Upper lobe of left lung (tissue), 6 donors: ENCODE measurements at regions not wholly inside any gene's neighbourhood (a gene's known extent, or its start where the extent isn't known, plus 50 kb on each side); places are given as distances from the start of the nearest gene placed in this dataset.

ENCODE experiments used
- ATAC-seq, 2 donors: fragments of 200-7000 bp; cut with Tn5 transposase; one replicate each; pipeline ENCODE4 v1.9.1; 2022; ENCODE audit warnings: mild to moderate bottlenecking in 2 of 2, moderate library complexity in 2 of 2; ENCODE audit not compliant: low FRiP score in 2 of 2
- DNase-seq, 2 donors: peaks; one replicate each; pipeline ENCODE4 v3.0.0-alpha.2; 2019 to 2020
- H3K27ac ChIP-seq, 4 donors: fragments of 200-600 bp; sonication (generic); one replicate each; pipeline ENCODE4 v1.5.1; 2016 to 2019
- H3K27me3 ChIP-seq, 4 donors: fragments of 200-600 bp; sonication (generic); one replicate each; pipeline ENCODE4 v1.5.1; 2017 to 2019
- H3K36me3 ChIP-seq, 4 donors: fragments of 200-600 bp; sonication (generic); one replicate each; pipeline ENCODE4 v1.5.1; 2016 to 2019
- H3K4me1 ChIP-seq, 4 donors: fragments of 200-600 bp; sonication (generic); one replicate each; pipeline ENCODE4 v1.5.1; 2018 to 2019
- H3K4me3 ChIP-seq, 4 donors: fragments of 200-600 bp; sonication (generic); one replicate each; pipeline ENCODE4 v1.5.1; 2017 to 2019; ENCODE audit warnings: mild to moderate bottlenecking in 2 of 4, moderate library complexity in 1 of 4
- H3K9me3 ChIP-seq, 4 donors: fragments of 200-600 bp; sonication (generic); one replicate each; pipeline ENCODE4 v1.5.1; 2018 to 2019
- CTCF ChIP-seq, 6 experiments: fragments of 450-650 bp in 4 of 6; fragments of 200-600 bp in 2 of 6; sonication (generic) in 2 of 6; IDR thresholded peaks; one replicate each; pipeline ENCODE4 v1.5.1; 2016 to 2019; ENCODE audit warnings: antibody characterized with exemption in 6 of 6
- EP300 ChIP-seq, 4 donors: sonication (generic); formaldehyde crosslinking; IDR thresholded peaks; one replicate each; pipeline ENCODE4 v1.5.1; 2017; ENCODE audit warnings: antibody characterized with exemption in 4 of 4, control low read depth in 2 of 4
- POLR2A ChIP-seq, 4 donors: fragments of 450-650 bp; IDR thresholded peaks; one replicate each; pipeline ENCODE4 v1.5.1; 2016 to 2017; ENCODE audit warnings: antibody characterized with exemption in 4 of 4, mild to moderate bottlenecking in 2 of 4
- POLR2AphosphoS5 ChIP-seq, 2 donors: sonication (generic); formaldehyde crosslinking; IDR thresholded peaks; one replicate each; pipeline ENCODE4 v1.5.1; 2017; ENCODE audit warnings: antibody characterized with exemption in 2 of 2
- WGBS, 2 donors: methylation state at CpG; one replicate each; pipeline ENCODE4 v1.1.5; 2017 to 2018; 5-methylcytosine and 5-hydroxymethylcytosine counted together
- donor health status: DM: no; HTN: no; CAD: no; lungs with moderate emphysema.
- donor health status: DM: no; HTN: yes; CAD: no; lungs with severe emphysema.

- ATAC-seq (no peak), DNase-seq (no peak)
- peaks cover 0 to 7% (median 2%) of the 10 kb centered on the region in 4 donors for H3K9me3 ChIP-seq
- TF ChIP-seq EP300 (IDR thresholded peaks at IDR 0.05) (no peak), POLR2AphosphoS5 (IDR thresholded peaks at IDR 0.05) (no peak), POLR2A (IDR thresholded peaks at IDR 0.05) (no peak), CTCF (IDR thresholded peaks at IDR 0.05) (no peak)
- no peak overlapping the region for H3K4me3 ChIP-seq
- no peaks in the 10 kb centered on the region for H3K36me3 ChIP-seq
- H3K27ac ChIP-seq: no peak overlapping the region
- 92 to 97% methylated on average over 1 of the region's 1 CpG for WGBS, 2 donors
- H3K27me3 ChIP-seq: no peaks in the 10 kb centered on the region
- no peaks in the 10 kb centered on the region for H3K4me1 ChIP-seq
Measured at GRCh38 chr10:105675333-105675732, 1034.2 kb downstream of the SORCS3 start.

- no peak overlapping the region for H3K27ac ChIP-seq
- TF ChIP-seq EP300 (IDR thresholded peaks at IDR 0.05) (no peak), POLR2AphosphoS5 (IDR thresholded peaks at IDR 0.05) (no peak), CTCF (IDR thresholded peaks at IDR 0.05) (no peak), POLR2A (IDR thresholded peaks at IDR 0.05) (no peak)
- DNase-seq: no peak
- no peaks in the 10 kb centered on the region for H3K36me3 ChIP-seq
- H3K4me3 ChIP-seq: no peak overlapping the region
- peaks cover 0 to 7% (median 2%) of the 10 kb centered on the region in 4 donors for H3K9me3 ChIP-seq
- H3K27me3 ChIP-seq: no peaks in the 10 kb centered on the region
- H3K4me1 ChIP-seq: no peaks in the 10 kb centered on the region
- ATAC-seq: no peak
- 77 to 89% methylated on average over 5 of the region's 5 CpGs for WGBS, 2 donors
Measured at GRCh38 chr10:105674448-105674847, 1033.4 kb downstream of the SORCS3 start.

GRCh38 chr10:105658696-105659095, 1017.6 kb downstream of the SORCS3 start:
- no peak overlapping the region for H3K27ac ChIP-seq
- H3K27me3 ChIP-seq: no peaks in the 10 kb centered on the region
- TF ChIP-seq POLR2A (IDR thresholded peaks at IDR 0.05) (no peak), EP300 (IDR thresholded peaks at IDR 0.05) (no peak), POLR2AphosphoS5 (IDR thresholded peaks at IDR 0.05) (no peak), CTCF (IDR thresholded peaks at IDR 0.05) (no peak)
- no peaks in the 10 kb centered on the region for H3K9me3 ChIP-seq
- 55 to 79% methylated on average over 4 of the region's 4 CpGs for WGBS, 2 donors
- no peak overlapping the region for H3K4me3 ChIP-seq
- ATAC-seq (no peak), DNase-seq (no peak)
- no peaks in the 10 kb centered on the region for H3K36me3 ChIP-seq
- H3K4me1 ChIP-seq: no peaks in the 10 kb centered on the region

- no peak for ATAC-seq
- no peaks in the 10 kb centered on the region for H3K27me3 ChIP-seq
Measured at GRCh38 chr10:105656856-105657255, 1015.8 kb downstream of the SORCS3 start.

More at GRCh38 chr10:105656856-105657255, 1015.8 kb downstream of the SORCS3 start:
- no peak for DNase-seq
- Histone ChIP-seq H3K9me3 (no peaks in the 10 kb centered on the region), H3K36me3 (no peaks in the 10 kb centered on the region), H3K27ac (no peak overlapping the region), H3K4me3 (no peak overlapping the region), H3K4me1 (no peaks in the 10 kb centered on the region)
- TF ChIP-seq POLR2A (IDR thresholded peaks at IDR 0.05): no peak
- TF ChIP-seq EP300 (IDR thresholded peaks at IDR 0.05): no peak
- TF ChIP-seq POLR2AphosphoS5 (IDR thresholded peaks at IDR 0.05): no peak
- TF ChIP-seq CTCF (IDR thresholded peaks at IDR 0.05): no peak
